HepG2 (cell line): ENCODE measurements at regions not wholly inside any gene's neighbourhood (a gene's known extent, or its start where the extent isn't known, plus 50 kb on each side); places are given as distances from the start of the nearest gene placed in this dataset.

Experiments used
- CCDC6 ChIP-seq: sonication (generic); formaldehyde crosslinking; IDR thresholded peaks from 2 replicates; pipeline ENCODE4 v1.8.1; 2022; ENCODE audit warnings: mild to moderate bottlenecking, missing genetic modification reagents, moderate library complexity
- CEBPG ChIP-seq: IDR thresholded peaks from 2 replicates; pipeline ENCODE4 v1.6.1; 2016
- ELF4 ChIP-seq: sonication (generic); formaldehyde crosslinking; IDR thresholded peaks from 2 replicates; pipeline ENCODE4 v1.5.0; 2020; ENCODE audit warnings: missing genetic modification reagents, mild to moderate bottlenecking, moderate library complexity, borderline replicate concordance
- FOXK1 ChIP-seq: sonication (generic); formaldehyde crosslinking; IDR thresholded peaks from 2 replicates; pipeline ENCODE4 v1.4.0; 2020; ENCODE audit warnings: low read depth, missing genetic modification reagents, borderline replicate concordance
- FOXM1 ChIP-seq: sonication (generic); formaldehyde crosslinking; IDR thresholded peaks from 2 replicates; pipeline ENCODE4 v1.5.0; 2020; ENCODE audit warnings: missing genetic modification reagents
- GABPA ChIP-seq, 2 experiments: IDR thresholded peaks; 2 replicates each; pipeline ENCODE4 v1.6.1; 2011 to 2016; ENCODE audit warnings: low read depth in 2 of 2, low read length in 1 of 2, missing biosample characterization in 1 of 2, missing genetic modification characterization in 1 of 2
- HNRNPL ChIP-seq: fragments of 200-400 bp; formaldehyde crosslinking; IDR thresholded peaks from 2 replicates; pipeline ENCODE4 v1.6.1; 2017; ENCODE audit warnings: mild to moderate bottlenecking, low read depth, low read length
- ISX ChIP-seq: sonication (generic); formaldehyde crosslinking; conservative IDR thresholded peaks from 2 replicates; pipeline ENCODE4 v1.5.0; 2020; ENCODE audit warnings: missing genetic modification reagents
- KDM2A ChIP-seq: sonication (generic); formaldehyde crosslinking; IDR thresholded peaks from 2 replicates; pipeline ENCODE4 v1.4.0; 2020; ENCODE audit warnings: low read depth, missing genetic modification reagents, borderline replicate concordance
- KLF15 ChIP-seq: sonication (generic); formaldehyde crosslinking; IDR thresholded peaks from 2 replicates; pipeline ENCODE4 v1.8.1; 2023; ENCODE audit warnings: borderline replicate concordance, mild to moderate bottlenecking, inconsistent platforms, missing genetic modification reagents, mixed read lengths
- MBD4 ChIP-seq: IDR thresholded peaks from 2 replicates; pipeline ENCODE4 v1.6.1; 2012; ENCODE audit warnings: low read length, inconsistent platforms, borderline replicate concordance
- NR2C2 ChIP-seq: sonication (generic); formaldehyde crosslinking; IDR thresholded peaks from 2 replicates; pipeline ENCODE4 v1.4.0; 2020; ENCODE audit warnings: missing genetic modification reagents, mild to moderate bottlenecking, moderate library complexity, borderline replicate concordance
- ONECUT2 ChIP-seq: sonication (generic); formaldehyde crosslinking; IDR thresholded peaks from 2 replicates; pipeline ENCODE4 v1.4.0; 2020; ENCODE audit warnings: missing genetic modification reagents
- RARA ChIP-seq: IDR thresholded peaks from 2 replicates; pipeline ENCODE4 v1.6.1; 2016; ENCODE audit warnings: missing genetic modification reagents, missing compliant biosample characterization
- RFX1 ChIP-seq: fragments of 450-650 bp; IDR thresholded peaks from 2 replicates; pipeline ENCODE4 v1.6.1; 2017
- SALL1 ChIP-seq: sonication (generic); formaldehyde crosslinking; IDR thresholded peaks from 2 replicates; pipeline ENCODE4 v1.8.0; 2022; ENCODE audit warnings: mild to moderate bottlenecking, missing genetic modification reagents
- SKI ChIP-seq: fragments of 450-650 bp; IDR thresholded peaks from one replicate; pipeline ENCODE4 v1.6.1; 2018; ENCODE audit warnings: mild to moderate bottlenecking; ENCODE audit not compliant: partially characterized antibody
- SMC3 ChIP-seq: IDR thresholded peaks from 2 replicates; pipeline ENCODE4 v1.6.1; 2011; ENCODE audit warnings: low read length, improper control_type of control experiment
- SP140L ChIP-seq: sonication (generic); formaldehyde crosslinking; IDR thresholded peaks from 2 replicates; pipeline ENCODE4 v1.4.0; 2020; ENCODE audit warnings: missing genetic modification reagents, borderline replicate concordance
- TERF1 ChIP-seq: sonication (generic); formaldehyde crosslinking; IDR thresholded peaks from 2 replicates; pipeline ENCODE4 v1.8.0; 2022; ENCODE audit warnings: mild to moderate bottlenecking, missing genetic modification reagents, moderate library complexity
- ZBTB3 ChIP-seq: sonication (generic); formaldehyde crosslinking; IDR thresholded peaks from 2 replicates; pipeline ENCODE4 v1.4.0; 2020; ENCODE audit warnings: low read depth, mild to moderate bottlenecking, moderate library complexity, missing genetic modification reagents, borderline replicate concordance
- ZFP90 ChIP-seq: sonication (generic); formaldehyde crosslinking; IDR thresholded peaks from 2 replicates; pipeline ENCODE4 v1.8.0; 2022; ENCODE audit warnings: missing genetic modification reagents, mild to moderate bottlenecking, inconsistent platforms, borderline replicate concordance
- ZNF253 ChIP-seq: sonication (generic); formaldehyde crosslinking; IDR thresholded peaks from 2 replicates; pipeline ENCODE4 v1.8.0; 2022; ENCODE audit warnings: mild to moderate bottlenecking, missing genetic modification reagents, borderline replicate concordance
- ZNF326 ChIP-seq: sonication (generic); formaldehyde crosslinking; IDR thresholded peaks from 2 replicates; pipeline ENCODE4 v1.4.0; 2020; ENCODE audit warnings: missing genetic modification reagents, borderline replicate concordance
- ZNF446 ChIP-seq: sonication (generic); formaldehyde crosslinking; IDR thresholded peaks from 2 replicates; pipeline ENCODE4 v1.5.0; 2020; ENCODE audit warnings: mild to moderate bottlenecking, missing genetic modification reagents
- ZNF451 ChIP-seq: sonication (generic); formaldehyde crosslinking; IDR thresholded peaks from 2 replicates; pipeline ENCODE4 v1.5.0; 2020; ENCODE audit warnings: mild to moderate bottlenecking, missing genetic modification reagents
- ZNF543 ChIP-seq: sonication (generic); formaldehyde crosslinking; IDR thresholded peaks from 2 replicates; pipeline ENCODE4 v1.4.0; 2020; ENCODE audit warnings: mild to moderate bottlenecking, missing genetic modification reagents
- ZNF704 ChIP-seq: sonication (generic); formaldehyde crosslinking; IDR thresholded peaks from 2 replicates; pipeline ENCODE4 v1.8.1; 2023; ENCODE audit warnings: mild to moderate bottlenecking, inconsistent platforms, moderate library complexity, missing genetic modification reagents, borderline replicate concordance
- ZNF724P ChIP-seq: sonication (generic); formaldehyde crosslinking; IDR thresholded peaks from 2 replicates; pipeline ENCODE4 v1.8.0; 2022; ENCODE audit warnings: missing genetic modification reagents, borderline replicate concordance
- ZNF737 ChIP-seq: sonication (generic); formaldehyde crosslinking; IDR thresholded peaks from 2 replicates; pipeline ENCODE4 v1.5.0; 2020; ENCODE audit warnings: missing genetic modification reagents, mild to moderate bottlenecking, borderline replicate concordance
- ZNF879 ChIP-seq: sonication (generic); formaldehyde crosslinking; IDR thresholded peaks from 2 replicates; pipeline ENCODE4 v1.8.1; 2023; ENCODE audit warnings: missing genetic modification reagents

- TF ChIP-seq NR2C2 (CRISPR knock-in tag): no peak
- no peak for TF ChIP-seq ZNF704 (CRISPR knock-in tag)
- no peak for TF ChIP-seq CCDC6
- no peak for TF ChIP-seq ZBTB3
- TF ChIP-seq KDM2A (CRISPR knock-in tag): peak; percentile 28; the same call in 1 of the 2 replicates
- TF ChIP-seq ZNF543 (CRISPR knock-in tag): no peak
- TF ChIP-seq ELF4: no peak
- TF ChIP-seq ZFP90 (CRISPR knock-in tag): no peak
- no peak for TF ChIP-seq SKI
- no peak for TF ChIP-seq SP140L (CRISPR knock-in tag)
- TF ChIP-seq ZNF724P: no peak
- no peak for TF ChIP-seq TERF1 (CRISPR knock-in tag)
- TF ChIP-seq ZNF446 (CRISPR knock-in tag): no peak
- TF ChIP-seq FOXM1 (CRISPR knock-in tag): no peak
- TF ChIP-seq CEBPG: peak; percentile 36; the same call in 1 of the 2 replicates
- TF ChIP-seq ZNF326: no peak
- TF ChIP-seq ZNF253 (CRISPR knock-in tag): no peak
- no peak for TF ChIP-seq KLF15 (CRISPR knock-in tag)
- no peak for TF ChIP-seq ZNF451 (CRISPR knock-in tag)
- TF ChIP-seq HNRNPL: no peak
- TF ChIP-seq RARA (CRISPR knock-in tag): peak; percentile 49
- TF ChIP-seq ZNF879 (CRISPR knock-in tag): no peak
- no peak for TF ChIP-seq ISX (CRISPR knock-in tag)
- TF ChIP-seq SALL1 (CRISPR knock-in tag): peak; percentile 72
- no peak for TF ChIP-seq ZNF737 (CRISPR knock-in tag)
- 0 out of 2 replicates have a peak, but pooled peaks have one; percentile 7 for TF ChIP-seq GABPA (IDR thresholded peaks at IDR 0.05; ENCODE audit: low read depth, low read length)
- TF ChIP-seq GABPA (CRISPR knock-in tag; IDR thresholded peaks at IDR 0.05; ENCODE audit: low read depth): peak; percentile 75
- no peak for TF ChIP-seq ONECUT2
- no peak for TF ChIP-seq MBD4
- TF ChIP-seq SMC3: peak; percentile 87
- no peak for TF ChIP-seq RFX1
- TF ChIP-seq FOXK1 (CRISPR knock-in tag): 0 out of 2 replicates have a peak, but pooled peaks have one; percentile 22
Measured at GRCh38 chr20:52060794-52061714, 130.5 kb downstream of the ZFP64 start (continued).
